ENCODE measurements at regions not wholly inside any gene's neighbourhood (a gene's known extent, or its start where the extent isn't known, plus 50 kb on each side); places are given as distances from the start of the nearest gene placed in this dataset.

DNA sequence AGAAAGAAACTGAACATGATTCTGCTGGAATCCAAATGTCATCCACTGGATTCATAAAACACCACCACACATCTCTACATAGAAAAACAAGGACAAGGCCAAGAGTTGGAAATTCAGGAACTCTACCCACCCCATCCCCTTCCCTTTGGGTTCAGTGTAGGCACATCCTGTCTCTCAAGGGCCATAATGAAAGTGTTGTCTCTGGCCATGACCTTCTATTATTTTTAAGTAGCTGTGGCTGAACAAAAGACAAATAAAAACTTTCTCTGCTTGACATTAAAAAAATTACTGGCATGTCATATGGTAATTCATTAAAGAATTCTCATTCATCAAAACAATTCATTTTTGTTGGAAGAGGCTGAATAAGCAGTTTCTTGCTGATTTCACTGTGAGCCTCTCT lies 54.9 kb upstream of the ZBTB18 start:
- Mint-ChIP-seq H3K4me1 (no peaks in the 10 kb centered on the region), H3K36me3 (peaks cover 0 to 3% of the 10 kb centered on the region in 2 donors), H3K27me3 (peaks cover 0 to 9% (median 0%) of the 10 kb centered on the region in 3 donors), H3K27ac (no peak overlapping the region), H3K9me3 (peaks cover 2 to 15% (median 10%) of the 10 kb centered on the region in 7 donors), H3K4me3 (no peak overlapping the region)
- DNase-seq, result no peak
- ATAC-seq (ENCODE audit: low read depth in 2 of 2), result no peak

DNA sequence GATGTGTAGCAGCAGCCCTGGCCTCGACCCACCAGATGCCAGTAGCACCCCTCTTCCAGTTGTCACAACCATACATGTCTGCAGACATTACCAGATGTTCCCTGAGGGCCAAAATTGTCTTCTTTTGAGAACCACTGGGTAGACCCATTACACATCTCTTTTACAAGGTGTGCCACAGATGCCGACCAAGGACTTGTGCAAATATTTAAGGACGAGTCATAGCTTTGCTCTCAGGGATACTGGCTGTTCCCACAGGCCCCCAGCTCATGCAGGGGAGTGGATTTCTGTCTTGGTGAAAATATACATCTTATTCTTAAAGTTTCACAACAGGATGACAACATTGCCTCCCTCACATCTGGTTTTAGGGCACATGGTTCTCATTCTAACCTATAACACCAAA lies 59.4 kb upstream of the ZBTB18 start:
- ATAC-seq (ENCODE audit: low read depth in 2 of 2), result no peak
- Mint-ChIP-seq H3K27ac (no peak overlapping the region), H3K4me3 (peak overlapping the region in 1 of 8 donors; percentile 15), H3K4me1 (no peaks in the 10 kb centered on the region), H3K9me3 (peaks cover 8 to 45% (median 15%) of the 10 kb centered on the region in 7 donors), H3K27me3 (peaks cover 0 to 9% (median 5%) of the 10 kb centered on the region in 3 donors), H3K36me3 (peaks cover 11 to 23% of the 10 kb centered on the region in 2 donors)
- no peak for DNase-seq

DNA sequence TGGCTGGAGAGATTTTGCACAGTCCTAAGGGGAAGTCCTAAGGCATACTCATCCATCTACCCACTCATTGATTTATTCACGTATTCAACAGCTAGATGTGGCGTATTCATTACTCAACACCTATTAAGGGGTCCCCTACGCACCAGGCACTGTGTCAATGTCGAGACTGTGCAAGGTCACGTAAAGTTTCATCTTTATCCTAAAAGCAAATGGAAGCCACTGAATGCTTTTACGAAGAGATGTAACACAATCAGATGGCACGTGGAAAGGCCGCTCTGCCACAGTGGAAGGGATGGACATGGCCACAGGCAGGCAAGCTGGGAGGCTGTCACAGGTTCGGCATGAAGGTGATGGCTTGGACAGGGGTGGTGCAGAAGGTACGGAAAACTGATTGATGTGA lies 66.3 kb upstream of the ZBTB18 start:
- Mint-ChIP-seq H3K9me3 (peaks cover 0 to 17% (median 6%) of the 10 kb centered on the region in 7 donors), H3K27ac (no peak overlapping the region), H3K27me3 (peaks cover 0 to 33% (median 10%) of the 10 kb centered on the region in 3 donors), H3K4me1 (no peaks in the 10 kb centered on the region), H3K4me3 (no peak overlapping the region), H3K36me3 (peaks cover 14 to 18% of the 10 kb centered on the region in 2 donors)
- DNase-seq (no peak), ATAC-seq (ENCODE audit: low read depth in 2 of 2) (no peak)

DNA sequence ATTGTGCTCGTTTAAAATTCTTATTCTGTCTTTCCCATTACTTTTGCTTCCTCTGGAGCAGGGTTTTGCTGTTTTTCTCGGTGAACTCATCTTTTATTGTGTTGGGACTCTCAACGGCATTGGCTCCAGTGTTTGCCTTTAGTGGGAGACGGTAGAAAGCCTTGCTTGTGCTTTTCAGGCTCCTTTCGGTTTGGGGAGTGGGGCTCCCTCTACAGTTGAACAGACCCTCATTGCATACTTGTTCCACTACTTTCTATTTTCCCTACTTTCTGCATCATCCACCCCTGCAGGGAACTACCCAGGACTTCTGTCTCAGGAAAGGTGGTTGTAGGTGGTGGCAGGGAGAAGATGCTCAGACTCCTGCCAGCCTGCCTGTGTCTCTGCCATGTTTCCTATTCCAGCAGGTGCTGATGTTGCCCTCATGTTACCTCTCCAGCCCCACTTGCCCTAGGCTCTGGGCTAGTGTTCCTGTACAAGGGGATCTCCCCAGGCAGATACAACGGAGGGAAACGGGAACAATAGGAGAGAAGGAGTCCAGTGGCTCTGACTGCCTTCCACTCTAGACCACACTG lies 68.5 kb upstream of the ZBTB18 start:
- H3K9me3 Mint-ChIP-seq, result peaks cover 0 to 11% (median 6%) of the 10 kb centered on the region in 7 donors
- H3K4me1 Mint-ChIP-seq, result no peaks in the 10 kb centered on the region
- DNase-seq, result no peak
- no peak overlapping the region for H3K4me3 Mint-ChIP-seq
- H3K27ac Mint-ChIP-seq, result no peak overlapping the region
- H3K36me3 Mint-ChIP-seq, result peaks cover 13 to 14% of the 10 kb centered on the region in 2 donors
- no peak for ATAC-seq (ENCODE audit: low read depth in 2 of 2)
- H3K27me3 Mint-ChIP-seq, result peaks cover 0 to 33% (median 10%) of the 10 kb centered on the region in 3 donors

DNA sequence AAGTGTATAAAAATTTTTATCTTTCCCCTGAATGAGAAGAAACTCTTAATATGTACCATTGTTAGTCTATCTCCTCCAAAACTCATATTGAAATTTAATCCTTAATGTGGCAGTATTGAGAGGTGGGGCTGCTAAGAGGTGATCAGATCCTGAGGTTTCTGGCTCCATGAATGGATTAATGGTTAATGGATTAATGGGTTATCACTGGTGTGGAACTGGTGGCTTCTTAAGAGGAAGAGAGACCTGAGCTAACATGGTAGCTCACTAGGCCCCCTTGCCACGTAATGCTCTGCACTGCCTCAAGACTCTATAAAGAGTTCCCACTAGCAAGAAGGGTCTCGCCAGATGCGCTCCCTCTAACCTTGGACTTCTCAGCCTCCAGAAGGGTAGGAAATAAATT lies 70.6 kb upstream of the ZBTB18 start:
- no peak for DNase-seq
- peaks cover 6 to 16% (median 16%) of the 10 kb centered on the region in 3 donors for H3K27me3 Mint-ChIP-seq
- H3K27ac Mint-ChIP-seq, result no peak overlapping the region

DNA sequence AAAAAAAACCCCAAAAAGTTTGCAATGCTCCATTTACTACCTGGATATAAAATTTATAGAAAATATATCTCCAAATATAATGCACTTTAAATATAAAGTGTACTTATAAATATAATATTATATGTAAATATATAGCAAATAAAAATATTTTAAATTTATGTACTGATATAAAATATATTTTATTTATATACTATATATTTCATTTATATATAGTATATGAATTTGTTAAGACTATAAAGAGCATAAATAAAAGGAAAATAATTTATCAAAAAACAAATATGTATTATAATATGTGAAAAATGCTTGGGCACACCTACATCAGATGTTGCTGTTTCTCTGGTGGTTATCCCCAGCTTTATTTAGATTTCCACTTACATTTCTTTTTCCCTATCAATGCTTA lies 71.0 kb upstream of the ZBTB18 start:
- ATAC-seq (ENCODE audit: low read depth in 2 of 2), result no peak
- Mint-ChIP-seq H3K27ac (no peak overlapping the region), H3K4me3 (no peak overlapping the region), H3K4me1 (no peaks in the 10 kb centered on the region), H3K9me3 (peaks cover 0 to 2% (median 0%) of the 10 kb centered on the region in 7 donors), H3K36me3 (no peaks in the 10 kb centered on the region), H3K27me3 (peaks cover 6 to 15% (median 13%) of the 10 kb centered on the region in 3 donors)
- no peak for DNase-seq

More for the DNA sequence above, 70.6 kb upstream of the ZBTB18 start:
- Mint-ChIP-seq H3K4me3 (no peak overlapping the region), H3K36me3 (no peaks in the 10 kb centered on the region), H3K4me1 (no peaks in the 10 kb centered on the region), H3K9me3 (peaks cover 0 to 2% (median 0%) of the 10 kb centered on the region in 7 donors)
- ATAC-seq (ENCODE audit: low read depth in 2 of 2), result no peak

DNA sequence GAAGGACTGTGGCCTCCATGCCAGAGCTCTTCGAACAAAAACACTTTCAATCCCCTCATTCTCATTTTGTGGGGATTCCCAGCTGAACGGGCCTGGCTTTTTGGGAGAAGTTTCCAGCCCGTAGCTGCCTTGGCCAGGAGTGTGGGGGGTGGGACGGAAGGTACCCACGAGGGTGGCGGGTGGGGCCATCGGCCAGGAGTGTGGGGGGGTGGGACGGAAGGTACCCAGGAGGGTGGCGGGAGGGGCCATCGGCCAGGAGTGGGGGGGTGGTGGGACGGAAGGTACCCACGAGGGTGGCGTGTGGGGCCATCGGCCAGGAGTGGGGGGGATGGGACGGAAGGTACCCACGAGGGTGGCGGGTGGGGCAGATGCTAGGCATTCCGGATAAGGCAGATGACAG lies 71.7 kb upstream of the ZBTB18 start:
- no peak overlapping the region for H3K27ac Mint-ChIP-seq
- H3K36me3 Mint-ChIP-seq, result no peaks in the 10 kb centered on the region
- H3K4me1 Mint-ChIP-seq, result no peaks in the 10 kb centered on the region
- DNase-seq (no peak), ATAC-seq (ENCODE audit: low read depth in 2 of 2) (no peak)
- H3K9me3 Mint-ChIP-seq, result peaks cover 0 to 2% (median 0%) of the 10 kb centered on the region in 7 donors
- peaks cover 6 to 15% (median 13%) of the 10 kb centered on the region in 3 donors for H3K27me3 Mint-ChIP-seq
- H3K4me3 Mint-ChIP-seq, result no peak overlapping the region

DNA sequence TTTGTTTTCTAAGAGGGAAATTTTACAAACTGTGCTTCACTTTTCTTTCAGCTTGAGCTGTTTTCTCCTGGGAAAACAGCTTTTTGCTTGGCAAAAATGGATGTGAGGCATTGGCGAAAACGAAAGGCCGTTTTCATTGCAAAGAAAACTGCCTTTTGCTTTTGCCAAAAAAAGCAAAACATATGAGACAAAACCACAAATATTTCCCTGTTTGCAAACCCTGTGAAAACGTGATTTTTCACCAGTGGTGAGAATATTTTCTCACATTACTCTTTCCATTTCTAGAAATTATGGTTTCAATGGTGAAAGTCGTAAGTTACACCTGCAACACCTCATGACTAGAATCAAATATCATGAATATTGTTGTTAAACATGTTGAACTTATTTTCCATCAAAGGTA lies 74.0 kb upstream of the ZBTB18 start:
- H3K27me3 Mint-ChIP-seq, result peaks cover 11 to 31% (median 15%) of the 10 kb centered on the region in 3 donors

DNA sequence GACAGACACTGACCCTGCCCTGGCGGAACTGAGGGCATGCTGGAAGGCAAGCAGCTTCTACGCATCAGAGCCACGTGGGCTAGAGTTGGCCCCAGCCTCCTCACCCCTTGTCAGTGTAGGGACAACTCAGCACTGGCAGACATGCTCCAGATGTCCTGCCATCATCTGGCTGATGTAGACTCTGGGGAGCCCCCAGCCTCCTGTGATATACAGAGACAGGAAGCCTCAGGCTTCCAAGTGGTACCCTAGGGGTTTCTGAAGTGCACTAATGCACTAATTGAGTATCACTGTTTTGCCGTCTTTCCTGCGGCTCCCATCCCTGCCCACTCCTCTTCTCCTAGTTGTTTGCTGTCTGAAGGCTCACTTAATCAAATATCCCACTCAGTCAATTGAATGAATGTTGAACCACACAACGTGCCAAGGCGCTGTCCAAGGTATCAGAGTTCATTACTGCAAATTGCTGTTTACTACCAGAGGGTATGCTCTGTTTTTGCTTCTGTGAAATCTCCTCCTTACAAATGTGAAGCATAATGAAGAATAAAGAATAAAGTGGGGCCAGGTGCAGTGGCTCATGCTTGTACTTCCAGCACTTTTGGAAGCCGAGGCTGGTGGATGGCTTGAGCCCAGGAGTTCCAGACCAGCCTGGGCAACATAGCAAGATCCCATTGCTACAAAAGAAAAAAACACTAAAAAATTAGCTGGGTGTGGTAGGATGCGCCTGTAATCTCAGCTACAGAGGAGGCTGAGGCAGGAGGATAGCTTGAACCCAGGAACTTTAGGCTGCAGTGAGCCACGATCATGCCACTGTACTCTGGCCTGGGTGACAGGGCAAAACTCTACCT lies 76.4 kb upstream of the ZBTB18 start:
- Mint-ChIP-seq H3K4me3 (no peak overlapping the region), H3K4me1 (no peaks in the 10 kb centered on the region), H3K36me3 (no peaks in the 10 kb centered on the region), H3K27ac (no peak overlapping the region), H3K9me3 (peaks cover 0 to 2% (median 0%) of the 10 kb centered on the region in 7 donors), H3K27me3 (peaks cover 16 to 34% (median 30%) of the 10 kb centered on the region in 3 donors)
- ATAC-seq (ENCODE audit: low read depth in 2 of 2) (no peak), DNase-seq (no peak)

More for the DNA sequence above, 74.0 kb upstream of the ZBTB18 start:
- Mint-ChIP-seq H3K27ac (no peak overlapping the region), H3K4me3 (no peak overlapping the region), H3K36me3 (no peaks in the 10 kb centered on the region), H3K4me1 (no peaks in the 10 kb centered on the region), H3K9me3 (peaks cover 0 to 2% (median 0%) of the 10 kb centered on the region in 7 donors)
- DNase-seq (no peak), ATAC-seq (ENCODE audit: low read depth in 2 of 2) (no peak)

DNA sequence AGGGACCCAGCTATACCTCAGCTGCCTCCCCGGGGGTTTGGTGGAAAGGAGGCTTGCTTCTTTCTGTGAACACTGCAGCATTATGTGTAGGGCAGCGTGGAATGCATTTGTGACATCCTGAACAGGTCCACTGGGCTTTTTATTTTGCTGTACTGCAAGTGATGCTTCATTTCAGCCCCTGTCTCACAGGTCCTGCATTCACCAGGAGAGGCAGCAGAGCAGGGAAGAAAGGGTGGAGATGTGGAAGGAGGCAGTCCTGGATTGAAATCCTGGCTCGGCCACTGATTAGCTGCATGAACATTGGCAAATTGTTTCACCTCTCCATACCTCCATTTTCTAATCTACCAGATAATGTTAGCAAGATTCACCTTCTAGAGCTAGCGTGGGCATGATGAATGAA lies 77.9 kb upstream of the ZBTB18 start:
- Mint-ChIP-seq H3K9me3 (no peaks in the 10 kb centered on the region), H3K36me3 (no peaks in the 10 kb centered on the region), H3K4me3 (no peak overlapping the region), H3K4me1 (no peaks in the 10 kb centered on the region), H3K27ac (peak overlapping the region in 1 of 6 donors; percentile 78), H3K27me3 (peaks cover 18 to 35% (median 33%) of the 10 kb centered on the region in 3 donors)
- no peak for DNase-seq
- no peak for ATAC-seq (ENCODE audit: low read depth in 2 of 2)

DNA sequence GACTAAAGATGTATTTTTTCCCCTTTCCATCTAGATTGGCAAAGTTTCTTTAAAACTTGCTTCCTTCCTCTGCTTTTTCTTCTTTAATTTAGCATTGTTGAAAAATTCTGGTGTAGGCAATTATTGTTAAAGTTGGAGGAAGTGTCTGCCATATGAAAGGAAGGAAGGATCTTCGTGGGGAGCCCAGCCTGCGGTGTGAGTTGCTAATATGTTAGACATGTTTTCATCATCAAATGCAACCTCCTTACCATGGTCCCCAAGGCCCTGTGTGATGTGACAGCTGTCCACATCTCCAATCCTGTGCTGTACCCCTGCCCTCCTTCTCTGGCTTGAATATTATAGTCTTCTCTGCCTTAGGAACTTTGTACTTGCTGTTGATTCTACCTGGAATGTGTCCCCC lies 81.0 kb upstream of the ZBTB18 start:
- no peaks in the 10 kb centered on the region for H3K4me1 Mint-ChIP-seq
- H3K27me3 Mint-ChIP-seq, result peaks cover 18 to 40% (median 36%) of the 10 kb centered on the region in 3 donors
- no peak for DNase-seq
- H3K9me3 Mint-ChIP-seq, result no peaks in the 10 kb centered on the region
- ATAC-seq (ENCODE audit: low read depth in 2 of 2), result no peak
- no peak overlapping the region for H3K4me3 Mint-ChIP-seq
- H3K27ac Mint-ChIP-seq, result no peak overlapping the region
- no peaks in the 10 kb centered on the region for H3K36me3 Mint-ChIP-seq

DNA sequence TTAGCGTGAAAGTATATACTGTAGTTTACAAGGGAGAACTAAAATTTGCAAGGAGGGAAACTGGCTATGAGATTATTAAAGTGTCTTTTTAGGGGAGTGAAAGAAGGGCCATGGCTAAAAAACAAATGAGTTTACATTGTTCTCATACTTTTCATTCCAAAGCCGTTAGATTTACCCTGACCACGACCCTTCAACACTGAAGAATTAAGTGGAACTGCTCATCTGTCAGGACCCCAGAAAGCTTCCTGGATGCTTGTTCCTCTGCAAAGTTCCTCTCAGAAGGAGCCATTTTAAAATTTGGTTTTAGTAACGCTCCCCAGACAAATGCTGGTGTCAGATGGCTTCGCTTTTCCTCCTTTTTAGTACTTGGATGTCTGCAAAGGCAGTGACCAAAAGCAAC lies 82.7 kb upstream of the ZBTB18 start:
- no peak overlapping the region for H3K4me3 Mint-ChIP-seq
- H3K9me3 Mint-ChIP-seq, result no peaks in the 10 kb centered on the region
- H3K27ac Mint-ChIP-seq, result no peak overlapping the region
- DNase-seq (no peak), ATAC-seq (ENCODE audit: low read depth in 2 of 2) (no peak)
- H3K36me3 Mint-ChIP-seq, result no peaks in the 10 kb centered on the region
- H3K4me1 Mint-ChIP-seq, result no peaks in the 10 kb centered on the region
- peaks cover 18 to 30% (median 23%) of the 10 kb centered on the region in 3 donors for H3K27me3 Mint-ChIP-seq

DNA sequence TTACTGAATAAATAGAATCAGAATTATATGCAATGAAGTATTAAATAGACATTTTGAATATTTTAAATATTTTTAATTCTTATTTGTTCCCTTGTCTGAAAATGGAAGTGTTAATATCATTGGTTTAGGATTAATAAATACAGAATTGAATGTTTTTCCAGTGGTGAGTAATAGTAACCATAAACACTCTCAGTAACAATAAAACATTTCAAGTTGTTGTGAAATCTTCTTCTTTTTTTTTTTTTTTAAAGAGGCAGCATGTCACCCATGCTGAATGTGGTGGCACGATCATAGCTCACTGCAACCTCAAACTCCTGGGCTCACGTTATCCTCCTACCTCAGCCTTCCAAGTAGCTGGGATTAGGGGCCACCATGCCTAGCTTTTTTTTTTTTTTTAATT lies 86.2 kb upstream of the ZBTB18 start:
- Mint-ChIP-seq H3K36me3 (no peaks in the 10 kb centered on the region), H3K9me3 (no peaks in the 10 kb centered on the region), H3K27me3 (peaks cover 10 to 15% (median 11%) of the 10 kb centered on the region in 3 donors)

DNA sequence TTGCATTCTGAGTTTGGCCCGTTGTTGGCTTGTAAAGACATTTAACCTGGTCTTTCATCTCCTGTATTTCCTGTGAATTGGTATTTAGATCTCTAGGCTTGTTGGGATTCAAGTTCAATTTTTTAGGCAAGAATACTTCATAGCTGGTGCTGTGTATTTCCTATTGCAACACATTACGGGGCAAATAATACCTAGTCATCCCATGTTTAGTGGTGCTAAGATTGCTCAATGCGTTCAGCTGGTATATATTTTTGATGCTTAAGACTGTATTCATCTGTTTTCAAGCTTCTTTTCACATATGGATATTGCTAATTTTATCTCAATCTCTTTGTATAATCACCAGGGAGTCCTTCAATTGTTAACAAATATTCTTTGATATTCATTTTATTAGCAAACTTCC lies 87.5 kb upstream of the ZBTB18 start:
- DNase-seq, result no peak
- no peaks in the 10 kb centered on the region for H3K36me3 Mint-ChIP-seq
- no peak overlapping the region for H3K4me3 Mint-ChIP-seq
- ATAC-seq (ENCODE audit: low read depth in 2 of 2), result no peak
- no peaks in the 10 kb centered on the region for H3K9me3 Mint-ChIP-seq
- H3K27ac Mint-ChIP-seq, result no peak overlapping the region
- H3K4me1 Mint-ChIP-seq, result no peaks in the 10 kb centered on the region
- peaks cover 15 to 27% (median 22%) of the 10 kb centered on the region in 3 donors for H3K27me3 Mint-ChIP-seq

More for the DNA sequence above, 86.2 kb upstream of the ZBTB18 start:
- Mint-ChIP-seq H3K27ac (no peak overlapping the region), H3K4me3 (no peak overlapping the region), H3K4me1 (no peaks in the 10 kb centered on the region)
- no peak for DNase-seq
- ATAC-seq (ENCODE audit: low read depth in 2 of 2), result no peak
